ENCODE measurements at regions not wholly inside any gene's neighbourhood (a gene's known extent, or its start where the extent isn't known, plus 50 kb on each side); places are given as distances from the start of the nearest gene placed in this dataset.

DNA sequence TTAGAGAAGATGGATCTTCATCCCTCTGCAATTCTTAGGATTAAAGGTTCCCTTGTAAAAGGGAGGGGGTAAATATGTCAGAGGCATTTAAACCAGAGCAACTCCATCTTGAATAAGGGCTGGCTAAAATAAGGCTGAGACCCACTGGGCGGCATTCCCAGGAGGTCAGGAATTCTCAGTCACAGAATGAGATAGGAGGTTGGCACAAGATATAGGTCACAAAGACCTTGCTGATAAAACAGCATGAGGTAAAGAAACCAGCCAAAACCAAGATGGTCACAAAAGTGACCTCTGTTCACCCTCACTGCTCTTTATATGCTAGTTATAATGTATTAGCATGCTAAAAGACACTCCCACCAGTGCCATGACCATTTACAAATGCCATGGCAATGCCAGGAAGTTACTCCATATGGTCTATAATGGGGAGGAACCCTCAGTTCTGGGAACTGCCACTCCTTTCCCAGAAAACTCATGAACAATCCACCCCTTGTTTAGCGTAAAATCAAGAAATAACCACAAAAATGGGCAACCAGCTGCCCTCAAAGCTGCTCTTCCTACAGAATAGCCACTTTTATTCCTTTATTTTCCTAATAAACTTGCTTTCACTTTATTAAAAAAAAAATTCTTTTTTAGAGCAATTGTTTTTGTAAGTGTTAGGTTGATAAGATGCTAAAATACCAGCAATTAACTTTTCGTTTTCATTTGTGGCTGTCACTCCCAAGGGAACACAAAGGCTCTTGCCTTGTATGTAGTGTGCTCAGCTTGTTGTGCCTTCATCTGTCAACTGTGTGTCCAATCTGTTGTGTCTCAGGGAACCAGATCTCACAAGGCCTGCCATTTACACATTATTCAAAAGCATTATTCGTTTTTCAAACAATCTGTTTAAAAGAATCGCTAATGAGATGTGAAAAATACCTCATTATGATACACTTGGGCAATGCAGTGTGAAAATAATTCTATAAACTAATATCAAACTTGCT, 205.2 kb upstream of the RGPD4 start:
- no peaks in the 10 kb centered on the region for H3K4me1 ChIP-seq (ENCODE audit: control insufficient read depth, insufficient read depth, low read length)
- no peak overlapping the region for H3K27ac ChIP-seq (ENCODE audit: low read depth, low read length)
- H3K4me3 ChIP-seq (ENCODE audit: low read depth, low read length) = no peak overlapping the region
- no peaks in the 10 kb centered on the region for H3K27me3 ChIP-seq (ENCODE audit: control insufficient read depth, insufficient read depth, low read length)
- no peaks in the 10 kb centered on the region for H3K36me3 ChIP-seq (ENCODE audit: control insufficient read depth, insufficient read depth, low read length)
- peaks cover 55% of the 10 kb centered on the region for H3K9me3 ChIP-seq (ENCODE audit: control insufficient read depth, insufficient read depth, low read depth, low read length)
- no peak overlapping the region for H3K9ac ChIP-seq (ENCODE audit: low read length)

DNA sequence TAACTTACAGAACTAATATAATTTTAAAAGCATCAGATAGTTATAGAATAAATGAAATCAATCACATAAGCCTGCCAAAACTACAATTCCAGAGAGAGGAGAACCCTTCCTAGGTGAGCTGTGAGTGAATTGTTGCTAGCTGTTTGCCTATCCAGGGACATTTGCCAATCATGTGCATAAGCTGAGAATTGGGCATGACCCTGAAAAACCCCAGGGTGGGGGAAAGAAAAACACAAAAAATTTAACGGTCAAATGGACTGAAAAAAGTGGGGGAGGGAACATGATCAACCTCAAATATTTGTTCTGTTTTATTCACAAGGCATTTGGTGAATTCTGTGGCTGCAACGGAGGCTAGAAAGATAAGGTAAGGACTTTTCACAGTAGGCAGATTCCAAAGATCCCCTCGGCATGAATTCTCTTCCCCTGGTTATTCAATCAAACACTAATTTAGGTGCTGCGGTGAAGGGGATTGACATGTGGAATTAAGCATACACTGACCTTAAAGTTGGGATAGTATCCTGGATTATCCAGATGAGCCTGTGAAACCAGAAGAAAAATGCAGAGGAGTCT, 203.9 kb upstream of the RGPD4 start:
- no peaks in the 10 kb centered on the region for H3K36me3 ChIP-seq (ENCODE audit: control insufficient read depth, insufficient read depth, low read length)
- H3K27ac ChIP-seq (ENCODE audit: low read depth, low read length) = no peak overlapping the region
- H3K27me3 ChIP-seq (ENCODE audit: control insufficient read depth, insufficient read depth, low read length) = no peaks in the 10 kb centered on the region
- no peaks in the 10 kb centered on the region for H3K4me1 ChIP-seq (ENCODE audit: control insufficient read depth, insufficient read depth, low read length)
- H3K9me3 ChIP-seq (ENCODE audit: control insufficient read depth, insufficient read depth, low read depth, low read length) = peaks cover 52% of the 10 kb centered on the region
- no peak overlapping the region for H3K9ac ChIP-seq (ENCODE audit: low read length)
- no peak overlapping the region for H3K4me3 ChIP-seq (ENCODE audit: low read depth, low read length)

DNA sequence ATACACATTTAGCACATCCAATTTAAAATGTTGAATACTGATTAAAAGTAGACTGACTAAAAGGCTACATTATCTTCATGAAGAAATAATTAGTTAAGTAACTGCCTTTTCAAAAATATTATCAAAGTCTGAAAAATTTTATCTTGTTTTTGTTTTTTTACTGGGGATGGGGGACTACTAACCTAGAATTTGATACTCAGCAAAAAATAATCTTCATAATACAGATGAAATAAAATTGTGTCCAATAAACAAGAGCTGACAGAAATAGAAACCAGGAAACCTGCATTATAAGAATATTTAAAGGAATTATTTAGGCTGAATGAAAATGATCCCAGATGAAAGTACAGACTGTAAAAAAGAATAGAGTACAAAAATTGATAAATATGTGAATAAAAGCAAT, 200.7 kb upstream of the RGPD4 start:
- peaks cover 39% of the 10 kb centered on the region for H3K9me3 ChIP-seq (ENCODE audit: control insufficient read depth, insufficient read depth, low read depth, low read length)
- H3K4me3 ChIP-seq (ENCODE audit: low read depth, low read length) = no peak overlapping the region
- H3K36me3 ChIP-seq (ENCODE audit: control insufficient read depth, insufficient read depth, low read length) = no peaks in the 10 kb centered on the region
- H3K9ac ChIP-seq (ENCODE audit: low read length) = no peak overlapping the region
- H3K27me3 ChIP-seq (ENCODE audit: control insufficient read depth, insufficient read depth, low read length) = no peaks in the 10 kb centered on the region
- H3K4me1 ChIP-seq (ENCODE audit: control insufficient read depth, insufficient read depth, low read length) = no peaks in the 10 kb centered on the region
- no peak overlapping the region for H3K27ac ChIP-seq (ENCODE audit: low read depth, low read length)

DNA sequence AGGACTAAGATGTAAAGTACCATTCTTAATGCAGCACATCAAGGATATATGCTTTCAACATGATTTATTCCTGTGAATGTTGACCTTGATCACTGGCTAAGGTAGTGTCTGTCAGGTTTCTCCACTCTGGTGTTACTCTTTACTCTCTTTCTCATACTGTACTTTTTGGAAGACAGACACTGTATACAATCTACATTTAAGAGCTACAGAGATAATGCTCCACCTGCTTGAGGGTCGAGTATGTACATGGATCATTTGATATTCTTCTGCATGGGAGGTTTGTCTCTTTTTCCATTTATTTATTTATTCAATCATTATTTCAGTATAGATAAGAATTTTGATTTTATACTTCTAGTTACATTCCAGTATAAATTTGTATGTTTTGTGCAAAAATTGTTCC, 199.5 kb upstream of the RGPD4 start:
- Histone ChIP-seq H3K36me3 (ENCODE audit: control insufficient read depth, insufficient read depth, low read length) (no peaks in the 10 kb centered on the region), H3K27me3 (ENCODE audit: control insufficient read depth, insufficient read depth, low read length) (no peaks in the 10 kb centered on the region), H3K4me3 (ENCODE audit: low read depth, low read length) (no peak overlapping the region), H3K4me1 (ENCODE audit: control insufficient read depth, insufficient read depth, low read length) (no peaks in the 10 kb centered on the region), H3K9ac (ENCODE audit: low read length) (no peak overlapping the region), H3K9me3 (ENCODE audit: control insufficient read depth, insufficient read depth, low read depth, low read length) (peaks cover 34% of the 10 kb centered on the region), H3K27ac (ENCODE audit: low read depth, low read length) (no peak overlapping the region)

DNA sequence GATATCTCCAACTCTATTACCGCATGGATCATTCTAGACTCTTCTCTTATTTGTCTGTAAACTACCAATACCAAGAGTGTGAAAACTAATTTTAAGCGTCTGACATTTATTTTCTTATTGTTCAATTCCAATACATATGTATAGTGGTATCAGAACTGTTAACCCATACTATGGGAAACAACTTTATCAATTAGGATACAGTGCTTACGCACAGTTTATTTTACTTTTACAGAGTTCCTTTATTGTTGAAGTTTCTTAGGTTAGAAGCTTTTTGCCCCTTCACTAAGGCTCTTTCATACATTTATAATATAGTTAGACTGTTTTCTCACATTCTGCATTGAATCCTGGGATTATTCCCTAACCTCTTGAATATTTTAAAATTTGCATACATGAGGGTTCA, 198.8 kb upstream of the RGPD4 start:
- H3K9me3 ChIP-seq (ENCODE audit: control insufficient read depth, insufficient read depth, low read depth, low read length) = peaks cover 34% of the 10 kb centered on the region
- H3K27ac ChIP-seq (ENCODE audit: low read depth, low read length) = no peak overlapping the region
- no peak overlapping the region for H3K9ac ChIP-seq (ENCODE audit: low read length)
- H3K4me1 ChIP-seq (ENCODE audit: control insufficient read depth, insufficient read depth, low read length) = no peaks in the 10 kb centered on the region
- no peaks in the 10 kb centered on the region for H3K27me3 ChIP-seq (ENCODE audit: control insufficient read depth, insufficient read depth, low read length)
- H3K36me3 ChIP-seq (ENCODE audit: control insufficient read depth, insufficient read depth, low read length) = no peaks in the 10 kb centered on the region
- no peak overlapping the region for H3K4me3 ChIP-seq (ENCODE audit: low read depth, low read length)

DNA sequence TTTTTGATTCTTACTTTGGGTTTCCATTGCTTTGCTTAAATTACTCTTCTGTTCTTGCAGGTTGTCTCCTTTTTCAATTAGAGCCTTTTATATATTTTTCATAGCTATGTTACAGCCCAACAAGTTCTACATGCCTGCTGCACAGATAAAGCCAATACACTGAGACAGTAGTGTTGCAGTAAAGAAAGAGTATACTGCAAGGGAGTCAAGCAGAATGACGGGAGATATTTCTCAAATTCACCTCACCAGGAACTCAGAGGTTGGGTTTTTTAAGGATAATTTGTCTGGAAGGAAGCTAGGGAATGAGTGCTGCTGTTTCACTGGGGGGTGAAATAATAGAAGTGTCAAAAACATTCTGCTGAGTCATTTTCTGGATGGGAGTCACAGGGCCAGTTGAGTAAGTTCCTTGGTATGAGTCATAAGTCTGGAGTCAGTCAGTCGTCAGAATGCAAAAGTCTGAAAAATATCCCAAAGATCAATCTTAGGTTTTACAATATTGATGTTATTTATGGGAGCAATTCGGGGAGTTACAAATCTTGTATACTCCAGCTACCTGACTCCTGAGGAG, 193.0 kb upstream of the RGPD4 start:
- Histone ChIP-seq H3K36me3 (ENCODE audit: control insufficient read depth, insufficient read depth, low read length) (no peaks in the 10 kb centered on the region), H3K4me1 (ENCODE audit: control insufficient read depth, insufficient read depth, low read length) (no peaks in the 10 kb centered on the region), H3K4me3 (ENCODE audit: low read depth, low read length) (no peak overlapping the region), H3K27ac (ENCODE audit: low read depth, low read length) (no peak overlapping the region), H3K9me3 (ENCODE audit: control insufficient read depth, insufficient read depth, low read depth, low read length) (peaks cover 23% of the 10 kb centered on the region; the same call in 1 of the 2 replicates), H3K27me3 (ENCODE audit: control insufficient read depth, insufficient read depth, low read length) (no peaks in the 10 kb centered on the region), H3K9ac (ENCODE audit: low read length) (no peak overlapping the region)

DNA sequence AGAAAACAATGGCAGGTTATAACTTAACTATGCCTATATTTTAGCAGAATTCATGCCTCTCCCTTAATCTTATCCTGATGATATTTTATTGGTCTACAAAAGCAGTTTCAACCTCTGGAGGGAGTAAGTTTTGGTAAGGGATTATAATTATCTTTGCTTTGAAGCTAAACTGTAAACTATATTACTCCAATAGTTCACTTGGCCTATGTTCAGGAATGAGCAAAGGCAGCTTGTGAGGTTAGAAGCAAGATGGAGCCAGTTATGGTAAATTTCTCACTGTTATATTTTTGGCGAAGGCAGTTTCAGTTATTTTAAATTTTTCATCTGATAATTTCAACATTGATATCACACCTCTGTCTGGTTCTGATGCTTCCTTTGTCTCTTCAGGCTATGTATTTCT, 192.5 kb upstream of the RGPD4 start:
- Histone ChIP-seq H3K9me3 (ENCODE audit: control insufficient read depth, insufficient read depth, low read depth, low read length) (peaks cover 18% of the 10 kb centered on the region; the same call in 1 of the 2 replicates), H3K36me3 (ENCODE audit: control insufficient read depth, insufficient read depth, low read length) (no peaks in the 10 kb centered on the region), H3K4me3 (ENCODE audit: low read depth, low read length) (no peak overlapping the region), H3K4me1 (ENCODE audit: control insufficient read depth, insufficient read depth, low read length) (no peaks in the 10 kb centered on the region), H3K27me3 (ENCODE audit: control insufficient read depth, insufficient read depth, low read length) (no peaks in the 10 kb centered on the region), H3K27ac (ENCODE audit: low read depth, low read length) (no peak overlapping the region), H3K9ac (ENCODE audit: low read length) (no peak overlapping the region)

DNA sequence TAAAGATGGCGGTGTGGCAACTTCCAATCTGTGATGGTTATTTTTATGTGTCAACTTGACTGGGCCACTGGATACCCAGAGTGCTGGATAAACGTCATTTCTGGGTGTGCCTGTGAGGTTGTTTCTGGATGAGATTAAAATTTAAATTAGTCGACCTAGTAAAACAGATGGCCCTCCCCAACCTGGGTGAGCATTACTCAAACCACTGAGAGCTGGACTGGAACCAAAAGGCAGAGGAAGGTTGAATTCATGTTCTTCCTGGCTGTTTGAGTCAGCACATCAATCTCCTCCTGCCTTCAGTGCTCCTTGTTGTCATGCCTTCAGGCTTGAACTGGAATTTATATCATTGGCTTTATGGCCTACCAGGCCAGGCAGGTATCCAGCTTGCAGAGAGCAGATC, 190.8 kb upstream of the RGPD4 start:
- no peak overlapping the region for H3K9ac ChIP-seq (ENCODE audit: low read length)
- no peak overlapping the region for H3K4me3 ChIP-seq (ENCODE audit: low read depth, low read length)
- peaks cover 17% of the 10 kb centered on the region; the same call in 1 of the 2 replicates for H3K9me3 ChIP-seq (ENCODE audit: control insufficient read depth, insufficient read depth, low read depth, low read length)
- H3K36me3 ChIP-seq (ENCODE audit: control insufficient read depth, insufficient read depth, low read length) = no peaks in the 10 kb centered on the region
- H3K4me1 ChIP-seq (ENCODE audit: control insufficient read depth, insufficient read depth, low read length) = no peaks in the 10 kb centered on the region
- no peak overlapping the region for H3K27ac ChIP-seq (ENCODE audit: low read depth, low read length)
- no peaks in the 10 kb centered on the region for H3K27me3 ChIP-seq (ENCODE audit: control insufficient read depth, insufficient read depth, low read length)

DNA sequence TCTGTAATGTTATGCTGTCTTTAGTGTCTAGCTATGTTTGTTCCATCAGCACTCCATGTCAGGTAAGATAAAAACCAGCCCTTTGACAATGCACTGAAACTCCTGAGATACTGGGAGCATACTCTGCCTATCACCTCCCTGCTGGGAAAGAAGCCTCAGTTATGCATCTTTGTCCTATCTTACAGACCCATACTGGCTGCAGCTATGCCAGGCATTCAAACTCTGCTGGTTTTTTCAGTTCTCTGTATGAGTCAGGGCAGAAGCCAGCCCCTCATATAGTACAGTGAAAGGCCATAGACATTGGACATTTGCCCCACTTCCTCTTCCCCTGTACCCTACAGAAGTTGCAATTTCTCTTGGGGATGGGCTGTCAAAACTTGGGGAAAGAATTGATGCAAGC, 181.1 kb upstream of the RGPD4 start:
- no peak overlapping the region for H3K9ac ChIP-seq (ENCODE audit: low read length)
- peaks cover 27% of the 10 kb centered on the region for H3K9me3 ChIP-seq (ENCODE audit: control insufficient read depth, insufficient read depth, low read depth, low read length)
- H3K4me1 ChIP-seq (ENCODE audit: control insufficient read depth, insufficient read depth, low read length) = no peaks in the 10 kb centered on the region
- H3K27ac ChIP-seq (ENCODE audit: low read depth, low read length) = no peak overlapping the region
- no peaks in the 10 kb centered on the region for H3K36me3 ChIP-seq (ENCODE audit: control insufficient read depth, insufficient read depth, low read length)
- no peak overlapping the region for H3K4me3 ChIP-seq (ENCODE audit: low read depth, low read length)
- H3K27me3 ChIP-seq (ENCODE audit: control insufficient read depth, insufficient read depth, low read length) = no peaks in the 10 kb centered on the region

DNA sequence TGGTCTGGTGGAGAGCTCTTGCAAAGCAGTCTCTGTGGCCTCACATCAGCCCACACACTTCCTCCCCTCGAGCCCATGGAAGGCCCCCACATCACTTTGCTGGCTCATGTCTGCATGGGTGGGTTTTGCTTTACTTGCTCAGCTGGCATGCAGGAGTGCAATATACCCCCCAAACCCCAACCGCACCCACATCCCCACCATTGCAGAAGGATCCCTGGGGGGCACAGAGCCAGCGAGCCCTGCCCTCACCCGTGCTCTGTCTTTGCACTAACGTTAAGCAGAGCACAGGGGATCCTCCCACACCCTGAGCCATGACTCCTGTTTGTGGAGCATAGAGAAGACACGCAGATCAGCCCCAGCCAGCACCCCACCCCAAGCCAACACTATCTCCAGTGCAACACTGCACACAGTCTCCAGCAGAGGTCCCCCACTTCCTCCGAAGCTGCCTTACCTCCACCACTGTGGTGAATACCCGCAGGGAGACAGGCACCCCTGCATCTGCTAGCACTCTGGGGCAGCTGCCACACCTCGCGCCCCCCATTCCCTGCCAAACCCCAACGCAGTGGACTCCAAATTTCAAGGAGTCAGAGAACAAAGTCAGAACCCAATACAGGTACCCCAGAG, 177.8 kb upstream of the RGPD4 start:
- Histone ChIP-seq H3K36me3 (ENCODE audit: control insufficient read depth, insufficient read depth, low read length) (no peaks in the 10 kb centered on the region), H3K27me3 (ENCODE audit: control insufficient read depth, insufficient read depth, low read length) (no peaks in the 10 kb centered on the region), H3K4me3 (ENCODE audit: low read depth, low read length) (no peak overlapping the region), H3K4me1 (ENCODE audit: control insufficient read depth, insufficient read depth, low read length) (no peaks in the 10 kb centered on the region), H3K9ac (ENCODE audit: low read length) (no peak overlapping the region), H3K27ac (ENCODE audit: low read depth, low read length) (no peak overlapping the region), H3K9me3 (ENCODE audit: control insufficient read depth, insufficient read depth, low read depth, low read length) (peaks cover 13% of the 10 kb centered on the region; the same call in 1 of the 2 replicates)

DNA sequence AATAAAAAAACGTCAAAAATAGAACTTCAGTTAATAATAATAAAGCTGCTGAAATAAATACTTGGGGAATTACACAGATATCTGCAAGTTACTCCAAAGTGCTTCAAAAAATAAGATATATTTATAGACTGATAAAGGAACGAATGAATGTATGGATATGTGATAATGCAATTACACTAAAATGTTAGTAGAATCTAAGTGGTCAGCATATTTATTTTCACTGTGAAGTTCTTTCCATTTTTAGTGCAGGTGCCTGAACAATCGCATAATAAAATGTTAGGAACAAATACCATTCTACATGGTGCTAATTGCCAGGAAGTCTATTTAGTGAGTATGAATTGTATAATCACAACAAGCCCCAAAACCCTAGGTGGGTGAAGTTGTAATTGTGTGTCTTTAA, 169.6 kb upstream of the RGPD4 start:
- H3K27ac ChIP-seq (ENCODE audit: low read depth, low read length) = no peak overlapping the region
- no peaks in the 10 kb centered on the region for H3K4me1 ChIP-seq (ENCODE audit: control insufficient read depth, insufficient read depth, low read length)
- H3K27me3 ChIP-seq (ENCODE audit: control insufficient read depth, insufficient read depth, low read length) = no peaks in the 10 kb centered on the region
- peaks cover 8% of the 10 kb centered on the region; the same call in 1 of the 2 replicates for H3K9me3 ChIP-seq (ENCODE audit: control insufficient read depth, insufficient read depth, low read depth, low read length)
- H3K36me3 ChIP-seq (ENCODE audit: control insufficient read depth, insufficient read depth, low read length) = no peaks in the 10 kb centered on the region
- no peak overlapping the region for H3K4me3 ChIP-seq (ENCODE audit: low read depth, low read length)
- no peak overlapping the region for H3K9ac ChIP-seq (ENCODE audit: low read length)
